Lower leg skin (tissue), 4 donors: ENCODE measurements at regions not wholly inside any gene's neighbourhood (a gene's known extent, or its start where the extent isn't known, plus 50 kb on each side); places are given as distances from the start of the nearest gene placed in this dataset.

Source experiments
- DNase-seq, 2 donors: peaks; one replicate each; pipeline ENCODE4 v3.0.0-alpha.2; 2019; ENCODE audit warnings: low spot score in 2 of 2
- H3K4me3 ChIP-seq: fragments of 200-600 bp; sonication (generic); 2 replicates; pipeline ENCODE4 v1.5.1; 2017; ENCODE audit warnings: mild to moderate bottlenecking, low read depth; ENCODE audit not compliant: poor library complexity, severe bottlenecking
- POLR2A ChIP-seq, 2 donors: fragments of 450-650 bp; IDR thresholded peaks; one replicate each; pipeline ENCODE4 v1.6.1; 2016 to 2017; ENCODE audit warnings: antibody characterized with exemption in 2 of 2, mild to moderate bottlenecking in 1 of 2, moderate library complexity in 1 of 2
- WGBS, 2 donors: methylation state at CpG; one replicate each; pipeline ENCODE4 v1.1.5; 2018; 5-methylcytosine and 5-hydroxymethylcytosine counted together
- intact Hi-C: fragments of 100-400 bp; cut with DNase I; formaldehyde crosslinking; loops from one replicate; pipeline ENCODE4 v1.15.0; 2023; ENCODE audit warnings: low total_unique reads
- TF ChIP-seq, protein P1 (sequence below), 3 donors: fragments of 450-650 bp; IDR thresholded peaks; one replicate each; pipeline ENCODE4 v1.5.1; 2016; ENCODE audit warnings: antibody characterized with exemption in 3 of 3, mild to moderate bottlenecking in 3 of 3, moderate library complexity in 2 of 3

DNA sequence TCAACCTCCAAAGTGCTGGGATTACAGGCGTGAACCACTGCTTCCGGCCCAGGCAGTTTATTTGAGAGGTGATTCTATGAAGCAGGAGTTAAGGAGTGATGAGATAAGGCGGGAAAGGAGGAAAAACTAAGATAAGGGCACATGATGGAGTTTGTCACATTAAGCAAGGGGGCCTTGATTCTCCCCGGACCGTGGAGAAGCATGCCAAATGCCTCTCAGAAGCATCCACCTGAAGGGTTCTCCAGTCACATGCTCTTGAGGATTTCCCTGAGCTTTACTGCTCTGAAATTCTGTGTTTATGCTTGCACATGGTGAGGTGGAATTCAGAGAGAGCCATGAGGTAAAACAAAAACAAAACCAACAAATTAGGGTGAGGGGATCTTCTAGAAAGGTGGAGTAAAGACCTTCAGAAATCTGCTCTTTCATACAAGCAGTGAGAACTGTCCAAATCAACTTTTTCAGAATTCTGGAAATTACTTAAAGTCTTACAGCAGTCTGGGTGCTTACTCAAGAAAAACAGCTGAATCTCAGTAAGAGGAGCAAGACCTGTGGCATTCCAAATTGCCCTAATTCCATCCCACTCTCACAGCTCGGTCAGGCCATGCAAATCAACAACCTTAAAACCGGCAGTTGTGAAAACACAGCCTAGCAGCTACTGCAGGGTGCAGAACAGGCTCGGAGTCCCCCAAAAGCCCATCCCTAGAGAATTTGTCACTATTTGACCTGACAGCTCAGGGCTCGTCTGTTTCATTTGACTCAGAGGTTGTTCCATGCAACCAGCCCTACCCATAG, 69.1 kb upstream of the CTLA4 start:
- H3K4me3 ChIP-seq, result no peak overlapping the region
- TF ChIP-seq POLR2A (IDR thresholded peaks at IDR 0.05), result no peak
- TF ChIP-seq, protein P1, sequence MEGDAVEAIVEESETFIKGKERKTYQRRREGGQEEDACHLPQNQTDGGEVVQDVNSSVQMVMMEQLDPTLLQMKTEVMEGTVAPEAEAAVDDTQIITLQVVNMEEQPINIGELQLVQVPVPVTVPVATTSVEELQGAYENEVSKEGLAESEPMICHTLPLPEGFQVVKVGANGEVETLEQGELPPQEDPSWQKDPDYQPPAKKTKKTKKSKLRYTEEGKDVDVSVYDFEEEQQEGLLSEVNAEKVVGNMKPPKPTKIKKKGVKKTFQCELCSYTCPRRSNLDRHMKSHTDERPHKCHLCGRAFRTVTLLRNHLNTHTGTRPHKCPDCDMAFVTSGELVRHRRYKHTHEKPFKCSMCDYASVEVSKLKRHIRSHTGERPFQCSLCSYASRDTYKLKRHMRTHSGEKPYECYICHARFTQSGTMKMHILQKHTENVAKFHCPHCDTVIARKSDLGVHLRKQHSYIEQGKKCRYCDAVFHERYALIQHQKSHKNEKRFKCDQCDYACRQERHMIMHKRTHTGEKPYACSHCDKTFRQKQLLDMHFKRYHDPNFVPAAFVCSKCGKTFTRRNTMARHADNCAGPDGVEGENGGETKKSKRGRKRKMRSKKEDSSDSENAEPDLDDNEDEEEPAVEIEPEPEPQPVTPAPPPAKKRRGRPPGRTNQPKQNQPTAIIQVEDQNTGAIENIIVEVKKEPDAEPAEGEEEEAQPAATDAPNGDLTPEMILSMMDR (IDR thresholded peaks at IDR 0.05), result no peak
- no peak for DNase-seq
- WGBS, 2 donors, result 88 to 90% methylated on average over 9 of the region's 9 CpGs
- intact Hi-C loops, result no loop called here

DNA sequence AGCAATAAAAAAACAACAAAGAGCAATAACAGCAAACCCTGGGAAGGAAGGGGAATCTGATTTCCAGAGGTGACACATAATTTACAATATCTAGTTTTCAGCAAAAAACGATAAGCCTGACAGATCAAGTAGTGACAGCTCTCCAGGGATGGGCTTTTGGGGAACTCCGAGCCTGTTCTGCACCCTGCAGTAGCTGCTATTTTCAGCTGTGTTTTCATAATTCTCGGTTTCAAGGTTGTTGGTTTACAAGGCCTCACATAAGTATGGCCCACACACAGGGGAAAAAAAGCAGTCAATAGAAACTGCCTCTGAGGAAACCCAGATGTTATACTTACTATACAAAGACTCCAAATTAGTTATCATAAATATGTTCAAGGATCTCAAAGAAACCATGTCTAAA, 67.7 kb upstream of the CTLA4 start:
- WGBS, 2 donors, result 64 to 70% methylated on average over 3 of the region's 3 CpGs
- TF ChIP-seq, protein P1 (IDR thresholded peaks at IDR 0.05), result no peak
- no peak for TF ChIP-seq POLR2A (IDR thresholded peaks at IDR 0.05)
- no peak for DNase-seq
- H3K4me3 ChIP-seq, result no peak overlapping the region
- intact Hi-C loops, result no loop called here

DNA sequence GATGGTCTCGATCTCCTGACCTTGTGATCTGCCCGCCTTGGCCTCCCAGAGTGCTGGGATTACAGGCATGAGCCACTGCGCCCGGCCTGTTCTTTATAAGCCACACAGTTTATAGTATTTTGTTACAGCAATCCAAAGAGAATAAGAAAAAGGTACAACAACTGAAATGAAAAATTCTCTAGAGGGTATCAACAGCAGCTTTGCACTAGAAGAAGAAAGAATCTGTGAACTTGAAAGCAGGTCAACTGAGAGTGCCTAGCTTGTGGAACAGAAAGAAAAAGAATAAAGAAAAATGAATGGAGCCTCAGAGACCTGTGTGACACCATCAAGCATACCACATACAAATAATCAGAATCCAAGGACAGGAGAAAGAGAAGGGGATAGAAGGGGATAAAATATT, 66.8 kb upstream of the CTLA4 start:
- 98% methylated on average over 4 of the region's 4 CpGs for WGBS, 2 donors
- TF ChIP-seq POLR2A (IDR thresholded peaks at IDR 0.05), result no peak
- TF ChIP-seq, protein P1 (IDR thresholded peaks at IDR 0.05), result no peak
- intact Hi-C loops, result no loop called here
- no peak overlapping the region for H3K4me3 ChIP-seq
- DNase-seq, result no peak

DNA sequence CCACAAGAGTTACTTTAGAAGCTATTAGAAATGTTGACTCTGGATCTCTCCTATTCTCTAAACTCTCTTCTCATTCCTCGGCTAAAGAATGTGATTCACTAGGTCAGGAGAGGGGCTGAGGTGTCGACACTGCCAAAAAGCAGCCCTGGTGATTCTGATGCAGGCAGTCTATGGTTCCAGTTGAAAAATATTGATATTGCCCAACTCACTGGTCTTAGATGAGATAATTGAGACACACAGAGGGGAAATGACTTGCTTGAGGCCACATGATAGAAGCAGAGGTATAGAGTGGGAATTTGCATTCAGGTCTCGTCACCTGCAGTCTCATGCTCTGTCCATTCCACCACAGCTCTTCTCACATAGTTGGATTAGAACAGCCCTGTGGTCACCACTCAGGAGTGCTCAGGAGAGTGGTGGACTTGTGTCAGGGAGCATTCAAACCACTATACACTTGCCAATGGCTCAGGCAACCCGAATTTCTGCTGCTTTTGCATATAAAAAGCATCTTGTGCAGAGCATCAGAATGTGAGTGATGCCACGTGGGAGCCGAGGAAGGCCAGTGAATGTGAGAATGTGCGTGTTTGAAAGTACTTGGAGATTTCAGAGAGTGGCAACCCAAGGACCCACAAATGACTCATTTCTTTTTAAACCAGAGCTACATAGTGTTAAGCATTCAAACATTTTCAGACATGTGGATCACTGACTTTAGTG, 65.1 kb upstream of the CTLA4 start:
- DNase-seq, result no peak
- TF ChIP-seq, protein P1 (IDR thresholded peaks at IDR 0.05), result no peak
- no peak for TF ChIP-seq POLR2A (IDR thresholded peaks at IDR 0.05)
- intact Hi-C loops, result no loop called here
- WGBS, 2 donors, result 83 to 87% methylated on average over 7 of the region's 7 CpGs
- no peak overlapping the region for H3K4me3 ChIP-seq

DNA sequence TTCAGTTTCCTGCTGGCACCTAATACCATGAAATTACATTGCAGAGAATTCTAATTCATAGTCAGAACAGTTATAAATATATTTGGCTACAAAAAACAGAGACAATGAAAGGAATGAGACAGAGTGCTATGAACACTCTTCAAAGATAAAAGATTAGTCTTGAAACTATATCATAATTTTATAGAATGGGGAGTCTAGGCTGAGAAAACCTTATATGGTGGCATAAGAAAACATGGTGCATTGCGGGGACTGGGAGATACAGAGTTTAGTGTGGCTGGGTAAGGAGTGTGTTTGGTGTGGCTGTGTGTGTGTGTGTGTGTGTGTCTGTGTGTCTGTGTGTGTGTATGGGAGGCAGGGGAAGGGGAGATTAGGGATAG, 64.5 kb upstream of the CTLA4 start:
- H3K4me3 ChIP-seq, result no peak overlapping the region
- no peak for TF ChIP-seq POLR2A (IDR thresholded peaks at IDR 0.05)
- TF ChIP-seq, protein P1 (IDR thresholded peaks at IDR 0.05), result no peak
- 96 to 100% methylated on average over 1 of the region's 1 CpG for WGBS, 2 donors
- DNase-seq, result no peak
- intact Hi-C loops, result no loop called here
